Right hindlimb (tissue), 1 donor: ENCODE measurements at regions not wholly inside any gene's neighbourhood (a gene's known extent, or its start where the extent isn't known, plus 50 kb on each side); places are given as distances from the start of the nearest gene placed in this dataset.
"Not testable (repeated sequence)": the region's sequence is repeated elsewhere in the genome, so short reads cannot be mapped to it uniquely, and the experiment has no call there.

ENCODE experiments used
- DNase-seq: peaks from one replicate; pipeline ENCODE4 v3.0.0-alpha.2; 2018

DNA sequence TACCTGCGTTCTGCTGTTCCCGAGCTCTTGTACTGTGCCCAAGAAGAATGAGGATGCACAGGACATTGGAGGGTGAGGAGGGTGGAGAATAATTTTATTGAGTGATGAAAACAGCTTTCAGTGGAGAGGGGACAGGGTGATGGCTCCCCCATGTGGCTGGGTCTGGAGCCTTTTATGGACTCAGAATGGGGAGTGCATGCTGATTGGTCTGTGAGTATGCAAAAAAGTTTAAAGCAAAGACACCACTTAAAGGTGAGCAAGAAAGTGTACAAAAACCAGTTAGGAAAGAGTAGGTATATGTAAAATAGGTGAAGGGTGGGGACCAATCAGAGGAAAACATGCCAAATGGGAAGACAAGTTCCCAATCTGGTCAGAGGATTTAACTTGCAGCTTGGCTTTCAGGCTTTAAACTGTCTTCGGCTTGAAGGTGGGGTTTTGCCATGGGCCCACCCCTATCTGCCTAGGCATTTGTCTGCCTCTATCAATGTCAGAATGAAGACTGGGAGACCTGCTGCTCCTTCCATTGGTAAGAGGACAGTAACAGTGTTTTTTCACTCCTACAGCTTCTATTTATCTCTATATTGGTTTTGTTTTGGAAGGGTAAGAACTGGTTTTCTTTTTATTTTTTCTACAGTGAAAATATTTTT lies 118.0 kb upstream of the RAI14 start:
- no peak for DNase-seq

DNA sequence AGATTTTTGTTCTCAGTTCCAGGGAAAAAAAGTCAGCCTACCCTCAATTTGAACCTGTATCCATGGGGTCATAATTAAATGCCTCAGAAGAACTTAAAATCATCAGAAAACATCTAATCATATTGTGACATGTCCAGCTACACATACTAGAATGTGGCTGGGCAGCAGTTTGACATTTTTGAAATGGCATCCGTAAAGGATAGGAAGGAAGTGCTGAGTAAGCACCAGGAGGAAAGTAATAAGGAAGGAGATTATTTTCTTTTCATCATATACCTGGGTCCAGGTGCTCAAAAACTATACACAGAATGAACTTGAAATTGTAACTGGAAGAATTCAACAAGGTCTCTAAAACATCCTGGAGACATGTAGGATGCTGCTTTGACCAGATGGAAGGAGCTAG lies 116.9 kb upstream of the RAI14 start:
- DNase-seq: no peak

DNA sequence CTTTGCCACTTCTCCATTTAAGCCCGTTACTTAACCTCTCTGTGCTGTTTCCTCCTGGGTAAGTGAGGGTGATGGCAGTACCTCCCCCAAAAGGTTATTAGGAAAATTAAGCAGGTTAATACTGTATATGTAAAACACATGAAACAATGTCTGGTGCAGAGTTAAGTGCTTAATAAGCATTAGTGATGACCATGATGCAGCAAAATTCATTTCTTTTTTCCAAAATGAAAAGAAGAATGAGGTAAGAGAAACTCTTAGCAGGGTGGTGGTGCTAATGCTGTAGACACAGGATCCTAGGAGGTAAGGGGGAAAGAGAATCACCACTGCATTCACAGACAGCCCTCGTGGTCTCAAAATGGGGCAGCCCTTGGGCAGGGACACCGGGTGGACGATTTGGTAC lies 115.1 kb upstream of the RAI14 start:
- no peak for DNase-seq

DNA sequence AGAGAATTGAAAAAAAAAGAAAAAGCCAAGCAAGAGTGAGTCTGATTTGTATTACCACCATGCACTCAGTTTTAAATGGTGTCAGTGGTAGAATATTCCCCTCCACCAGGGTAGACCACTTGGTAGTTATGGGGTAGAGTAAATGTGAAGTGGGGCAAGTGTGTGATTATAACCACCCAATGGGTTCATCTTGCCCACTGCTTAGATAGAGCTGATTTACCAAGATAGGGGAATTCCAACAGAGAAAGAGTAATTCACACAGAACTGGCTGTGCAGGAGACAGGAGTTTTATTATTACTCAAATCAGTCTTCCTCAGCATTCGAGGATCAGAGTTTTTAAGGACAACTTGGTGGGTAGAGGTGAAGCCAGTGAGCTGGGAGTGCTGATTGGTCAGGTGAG lies 113.3 kb upstream of the RAI14 start:
- DNase-seq: no peak

DNA sequence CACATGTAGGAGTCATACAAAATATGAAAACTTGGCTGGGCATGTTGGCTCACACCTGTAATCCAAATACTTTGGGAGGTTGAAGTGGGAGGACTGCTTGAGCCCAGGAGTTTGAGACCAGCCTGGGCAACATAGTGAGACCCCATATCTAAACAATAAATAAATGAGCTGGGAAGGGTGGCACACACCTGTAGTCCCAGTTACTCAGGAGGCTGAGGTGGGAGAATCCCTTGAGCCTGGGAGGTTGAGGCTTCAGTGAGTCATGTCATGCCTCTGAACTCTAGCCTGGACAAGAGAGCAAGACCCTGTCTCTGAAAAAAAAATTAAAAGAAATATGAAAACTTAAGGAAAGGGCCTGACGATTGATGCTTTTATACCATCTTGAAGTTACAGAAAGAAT lies 112.4 kb upstream of the RAI14 start:
- DNase-seq: no peak

DNA sequence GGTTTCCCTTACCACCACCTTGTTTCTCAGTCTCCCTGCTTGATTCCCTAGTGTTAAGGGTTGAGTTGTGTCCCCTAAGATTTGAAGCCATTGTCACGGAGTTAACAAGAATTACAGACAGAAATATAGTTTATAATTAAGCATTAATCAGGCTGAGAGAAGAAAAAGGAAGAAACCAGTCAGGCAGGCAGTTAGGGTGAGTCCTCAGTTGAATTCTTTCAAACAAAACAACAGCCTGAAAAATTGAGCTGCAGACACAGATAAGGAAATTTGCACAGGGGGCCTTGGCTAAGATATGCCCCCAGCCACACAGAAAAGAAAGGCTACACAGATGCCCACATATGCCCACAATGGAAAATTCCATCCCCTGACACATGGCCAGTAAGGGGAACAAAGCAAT lies 111.7 kb upstream of the RAI14 start:
- DNase-seq: no peak

DNA sequence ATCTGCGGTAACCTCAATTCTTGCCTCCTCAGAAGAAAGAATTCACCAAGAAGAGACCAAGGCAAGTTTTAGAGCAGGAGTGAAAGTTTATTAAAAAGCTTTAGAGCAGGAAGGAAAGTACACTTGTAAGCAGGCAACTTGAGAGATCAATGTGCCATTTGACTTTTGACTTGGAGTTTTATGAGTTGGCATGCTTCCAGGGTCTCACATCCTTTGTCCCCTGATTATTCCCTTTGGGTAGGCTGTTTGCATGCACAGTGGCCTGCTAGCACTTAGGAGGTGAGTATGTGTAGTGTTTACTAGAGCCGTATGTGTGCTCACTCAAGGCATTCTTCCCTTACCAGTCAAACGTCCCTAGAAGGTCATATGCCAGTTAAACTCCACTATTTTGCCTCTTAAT lies 111.0 kb upstream of the RAI14 start:
- DNase-seq: no peak

DNA sequence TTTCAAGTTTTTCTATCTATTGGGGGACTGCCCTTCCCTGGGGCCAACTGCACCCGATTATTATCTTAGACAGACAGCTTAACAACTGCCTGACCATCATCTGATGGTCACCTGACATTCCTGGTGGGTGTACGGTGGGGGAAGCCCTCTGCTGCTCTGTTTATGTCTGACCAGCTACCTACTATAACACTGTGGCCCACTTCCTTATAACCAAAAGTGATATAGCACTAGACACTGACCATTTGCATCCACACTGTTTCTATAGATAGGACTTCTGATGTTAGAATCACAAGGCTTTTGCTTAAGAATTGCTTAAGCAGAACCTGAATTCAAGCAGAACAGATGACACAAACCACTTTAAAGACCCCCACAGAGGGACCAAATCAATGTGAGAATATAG lies 110.5 kb upstream of the RAI14 start:
- DNase-seq: no peak

DNA sequence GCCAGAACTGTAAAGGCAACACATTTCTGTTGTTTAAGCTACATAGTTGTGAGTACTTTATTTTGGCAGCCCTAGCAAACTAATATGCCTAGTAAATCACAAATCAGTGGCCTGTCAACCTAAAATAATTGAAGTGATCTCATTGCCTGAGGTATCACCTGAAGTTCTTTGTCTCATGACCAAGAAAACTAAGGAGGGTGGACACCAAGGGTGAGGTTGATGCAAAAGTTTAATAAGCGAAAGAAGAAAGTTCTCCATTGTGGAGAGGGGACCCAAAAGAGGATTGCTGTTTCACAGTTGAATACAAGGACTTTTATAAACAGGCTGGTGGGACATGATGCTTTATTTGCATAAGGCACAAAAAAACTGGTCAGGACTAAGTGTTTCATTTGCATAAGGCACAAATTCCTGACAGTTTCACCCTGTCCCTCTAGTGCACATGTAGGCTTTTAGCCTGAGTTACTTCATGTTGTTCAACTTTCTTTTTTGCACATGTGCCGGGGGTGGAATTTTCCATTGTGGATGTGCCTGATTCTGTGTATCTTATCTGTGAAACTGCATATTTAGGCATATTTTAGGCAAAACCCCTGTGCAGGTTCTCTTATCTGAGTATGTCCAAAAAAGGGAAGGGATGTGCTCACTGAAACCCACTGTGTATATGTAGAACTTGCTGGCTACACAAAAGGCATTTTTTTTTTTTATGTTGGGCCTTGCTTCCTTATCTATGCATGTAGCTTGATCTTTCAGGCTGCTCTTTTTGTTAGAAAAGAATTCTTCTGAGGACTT lies 108.6 kb upstream of the RAI14 start:
- no peak for DNase-seq

DNA sequence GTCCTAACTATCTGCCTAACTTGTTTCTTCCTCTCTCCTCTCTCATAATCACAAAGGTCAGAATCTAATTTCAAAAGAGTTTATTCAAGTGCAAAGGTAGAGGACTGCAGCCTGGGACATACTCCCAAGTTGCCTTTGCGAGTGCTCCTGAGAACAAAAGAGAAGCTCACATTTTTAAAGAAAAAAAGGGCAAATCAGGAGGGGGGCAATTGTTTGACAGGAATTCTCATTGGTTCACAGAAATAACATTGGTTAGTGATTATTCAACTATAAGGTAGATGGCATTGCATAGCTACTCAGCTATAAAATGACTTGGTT lies 108.1 kb upstream of the RAI14 start:
- no peak for DNase-seq

DNA sequence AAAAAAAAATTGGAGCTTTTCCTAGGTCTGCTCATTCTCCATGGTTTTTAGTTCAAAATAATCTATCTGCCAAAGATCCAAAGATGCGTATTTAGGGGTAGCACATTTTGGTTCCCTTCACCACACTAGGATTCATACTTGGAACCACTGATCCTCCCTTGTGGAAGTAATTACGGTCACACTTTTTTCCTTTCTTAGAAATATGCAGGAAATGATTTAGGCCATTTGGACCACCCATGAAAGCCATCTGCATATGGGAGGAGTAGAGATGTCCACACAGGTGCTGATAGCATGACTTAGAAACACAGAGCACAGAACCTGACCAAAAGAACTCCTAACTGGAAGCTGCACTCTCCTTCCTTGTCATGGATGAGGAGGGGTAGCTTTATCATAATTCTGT lies 105.9 kb upstream of the RAI14 start:
- DNase-seq: no peak

DNA sequence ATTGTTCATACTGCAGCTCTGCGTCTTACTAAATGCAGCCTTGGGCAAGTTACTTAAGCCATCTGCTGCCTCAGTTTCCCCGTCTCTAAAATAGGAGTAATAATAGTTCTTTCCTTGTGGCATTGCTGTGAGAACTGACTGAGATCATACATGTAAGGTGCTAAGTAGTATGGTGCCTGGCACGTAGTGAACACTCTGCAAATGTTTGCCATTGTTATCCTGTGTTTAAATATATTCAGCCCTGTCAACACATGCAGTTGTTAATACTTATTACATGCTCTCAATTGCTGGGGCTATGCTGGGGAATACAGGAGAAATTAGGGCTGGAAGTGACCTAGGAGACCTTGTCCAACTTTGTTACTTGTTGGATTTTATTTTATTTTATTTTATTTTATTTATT lies 105.2 kb upstream of the RAI14 start:
- DNase-seq: no peak

DNA sequence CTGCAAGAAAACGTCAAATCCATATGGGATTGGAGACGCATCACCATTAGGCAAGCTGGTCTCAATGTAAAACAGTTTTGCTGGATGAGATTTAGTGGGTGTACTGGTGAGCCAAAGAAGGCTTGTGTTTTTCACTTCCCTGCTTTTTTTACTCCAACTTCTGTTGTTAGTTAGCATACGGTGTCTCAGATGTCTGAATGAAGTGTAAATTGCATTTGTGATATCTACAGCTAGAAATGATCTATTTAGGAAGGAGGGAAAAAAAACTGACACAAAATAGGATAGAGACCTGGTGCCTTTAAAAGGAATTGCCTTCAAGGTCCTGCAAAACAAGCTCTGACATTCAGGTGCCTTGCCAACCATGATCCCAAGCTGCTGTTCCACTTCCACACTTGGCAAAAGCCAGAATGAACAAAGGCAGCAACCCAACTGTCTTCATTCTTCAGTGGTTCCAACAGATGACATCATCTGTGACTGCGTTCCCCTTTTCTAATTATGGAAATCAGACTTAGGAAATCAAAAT lies 104.2 kb upstream of the RAI14 start:
- DNase-seq: peak; percentile 69

DNA sequence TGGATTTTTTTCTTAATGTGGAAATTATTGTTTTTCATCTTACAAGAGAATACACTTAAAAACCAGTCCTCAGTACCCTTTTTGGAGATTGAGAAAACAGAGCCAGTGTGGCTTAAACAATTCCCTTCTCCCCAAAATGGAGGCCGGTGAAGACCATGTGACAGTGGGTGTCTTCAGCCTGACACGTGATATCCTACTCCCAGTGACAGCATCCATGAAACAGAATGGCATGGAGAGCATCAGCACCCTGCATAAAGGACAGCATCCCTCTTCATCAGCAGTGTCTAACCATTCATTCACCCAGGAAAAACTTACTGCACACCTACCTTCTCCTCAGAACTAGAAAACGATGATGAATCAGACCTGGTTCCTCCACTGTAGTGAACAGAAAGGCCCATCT lies 103.4 kb upstream of the RAI14 start:
- no peak for DNase-seq

DNA sequence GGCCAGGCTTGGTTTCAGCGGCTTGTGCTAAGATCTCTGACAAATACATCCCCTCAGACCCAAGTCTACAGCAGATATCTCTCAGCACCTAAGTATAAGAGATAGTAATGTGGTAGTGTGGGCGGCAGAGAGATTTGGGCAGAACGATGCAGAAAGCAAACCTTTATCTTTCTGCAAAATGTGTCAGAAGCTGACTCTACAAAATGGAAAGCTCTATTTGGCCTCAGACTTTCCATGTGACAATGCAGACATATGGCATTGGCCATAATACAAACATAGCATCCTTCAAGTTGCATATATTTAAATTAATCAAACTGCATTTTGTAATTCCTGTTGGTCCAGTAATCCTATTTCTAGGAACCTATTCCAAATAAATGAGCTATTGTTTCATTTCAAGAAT lies 102.5 kb upstream of the RAI14 start:
- no peak for DNase-seq

DNA sequence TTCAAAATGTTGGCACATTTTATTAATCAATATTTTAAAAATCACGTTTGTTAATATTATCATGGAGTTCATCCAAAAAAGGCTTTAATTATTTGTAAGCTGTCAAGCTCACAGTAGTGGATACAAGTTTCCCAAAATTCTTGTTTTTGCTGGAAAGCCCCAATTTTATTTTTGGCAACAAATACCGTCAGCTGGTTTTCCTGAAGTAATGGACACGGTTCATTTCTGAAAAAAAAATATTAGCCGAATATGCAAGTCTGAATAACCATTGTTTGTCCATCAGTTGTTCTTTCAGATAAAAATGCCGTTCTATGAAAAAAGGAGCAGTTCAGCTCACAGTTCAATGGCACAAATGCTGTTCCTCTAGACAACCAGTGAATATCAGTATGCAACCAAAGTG lies 101.5 kb upstream of the RAI14 start:
- DNase-seq: no peak

DNA sequence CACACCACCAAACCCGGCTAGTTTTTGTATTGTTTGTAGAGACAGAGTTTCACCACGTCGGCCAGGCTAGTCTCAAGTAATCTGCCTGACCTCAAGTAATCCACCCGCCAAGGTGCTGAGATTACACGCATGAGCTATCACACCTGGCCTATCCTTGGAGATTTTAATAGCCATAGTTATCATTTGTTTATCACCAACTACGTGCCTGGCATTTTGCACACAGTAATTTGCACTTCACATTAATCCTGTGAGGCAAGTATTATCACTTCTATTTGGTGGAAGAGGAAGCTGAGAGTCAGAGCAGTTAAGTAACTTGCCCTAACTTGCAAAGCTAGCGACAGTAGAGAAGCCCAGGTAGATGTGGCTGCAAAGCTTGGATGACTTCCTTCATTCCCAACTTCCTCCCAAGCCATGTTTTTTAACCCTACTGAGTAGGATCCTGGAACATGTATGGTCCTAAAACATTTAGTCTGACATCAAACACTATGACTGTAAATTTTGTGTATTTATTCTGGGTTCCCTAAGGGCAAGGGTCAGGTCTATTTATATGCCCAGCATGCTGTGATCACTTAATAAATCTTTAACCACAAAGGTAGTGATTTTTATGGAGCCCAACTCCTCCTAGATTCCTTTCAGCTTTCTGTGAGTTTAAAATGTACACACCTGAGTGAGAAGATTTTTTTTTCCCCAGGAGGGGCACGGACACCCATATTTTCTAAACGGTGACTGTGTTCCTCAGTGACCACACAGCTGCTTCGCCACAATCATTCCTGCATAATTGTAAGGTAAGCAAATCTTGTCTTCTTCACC lies 100.2 kb upstream of the RAI14 start:
- no peak for DNase-seq

DNA sequence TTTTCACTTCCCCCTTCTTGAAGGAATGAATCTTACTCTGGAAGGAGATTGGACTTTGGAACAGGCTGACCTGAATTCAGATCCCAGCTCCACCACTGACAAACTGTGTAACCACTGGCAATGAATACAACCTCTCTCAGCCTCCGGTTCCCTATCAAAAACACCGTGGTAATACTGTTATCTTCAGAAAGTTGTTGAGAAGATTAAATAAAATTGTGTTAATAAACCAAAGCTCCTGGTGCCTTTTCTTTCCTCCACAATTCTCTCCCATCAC lies 99.7 kb upstream of the RAI14 start:
- no peak for DNase-seq

DNA sequence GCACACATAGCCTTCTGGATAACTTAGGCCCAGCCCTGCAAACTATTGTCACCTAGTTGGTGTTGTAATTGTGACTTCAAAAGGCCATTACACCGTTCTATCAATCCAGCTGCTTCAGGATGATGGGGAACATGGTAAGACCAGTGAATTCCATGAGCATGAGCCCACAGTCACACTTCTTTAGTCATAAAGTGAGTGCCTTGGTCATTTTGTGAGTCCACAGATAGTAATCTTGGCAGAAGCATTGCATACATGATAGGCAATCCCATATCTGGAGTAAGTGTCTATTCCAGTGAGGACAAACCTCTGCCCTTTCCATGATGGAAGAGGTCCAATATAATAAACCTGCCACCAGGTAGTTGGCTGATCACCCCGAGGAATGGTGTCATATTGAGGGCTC lies 94.5 kb upstream of the RAI14 start:
- not testable (repeated sequence) for DNase-seq

DNA sequence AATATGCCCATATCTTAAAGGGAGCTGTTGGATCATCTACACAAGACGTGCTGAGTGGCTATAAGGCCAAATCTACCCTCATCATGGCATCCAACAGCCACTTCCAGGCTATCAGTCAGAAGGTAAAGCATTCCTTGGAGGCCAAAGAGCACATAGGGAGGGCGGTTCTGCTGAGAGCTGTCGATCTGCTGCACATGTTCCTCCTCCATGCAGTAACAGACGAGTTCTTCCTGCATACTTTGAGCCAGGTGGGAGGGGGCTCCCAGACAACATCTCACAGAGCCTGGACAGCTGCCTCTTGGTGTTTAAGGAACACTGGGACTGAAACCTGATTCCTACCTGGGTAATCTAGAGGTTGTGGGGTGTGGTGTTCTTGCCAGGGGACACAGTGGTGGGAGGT lies 93.3 kb upstream of the RAI14 start:
- no peak for DNase-seq

DNA sequence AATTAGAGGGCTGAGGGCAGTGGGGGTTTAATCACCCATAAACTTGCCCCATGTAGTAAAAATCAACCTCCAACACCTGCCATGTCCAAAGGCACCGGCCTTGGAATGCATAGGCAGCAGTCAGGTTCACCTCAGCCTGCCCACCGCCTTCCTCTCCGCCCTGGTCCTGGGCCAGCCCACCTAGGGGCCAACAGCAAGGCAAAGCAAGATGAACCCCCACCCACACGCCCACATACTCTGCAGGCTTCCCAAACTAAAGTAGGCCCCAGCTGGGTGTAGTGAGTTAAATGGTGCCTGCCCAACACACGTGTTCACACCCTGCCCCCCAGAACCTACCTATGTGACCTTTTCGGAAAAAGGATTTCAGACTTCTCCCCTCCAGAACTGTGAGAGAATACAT lies 92.9 kb upstream of the RAI14 start:
- DNase-seq: no peak

DNA sequence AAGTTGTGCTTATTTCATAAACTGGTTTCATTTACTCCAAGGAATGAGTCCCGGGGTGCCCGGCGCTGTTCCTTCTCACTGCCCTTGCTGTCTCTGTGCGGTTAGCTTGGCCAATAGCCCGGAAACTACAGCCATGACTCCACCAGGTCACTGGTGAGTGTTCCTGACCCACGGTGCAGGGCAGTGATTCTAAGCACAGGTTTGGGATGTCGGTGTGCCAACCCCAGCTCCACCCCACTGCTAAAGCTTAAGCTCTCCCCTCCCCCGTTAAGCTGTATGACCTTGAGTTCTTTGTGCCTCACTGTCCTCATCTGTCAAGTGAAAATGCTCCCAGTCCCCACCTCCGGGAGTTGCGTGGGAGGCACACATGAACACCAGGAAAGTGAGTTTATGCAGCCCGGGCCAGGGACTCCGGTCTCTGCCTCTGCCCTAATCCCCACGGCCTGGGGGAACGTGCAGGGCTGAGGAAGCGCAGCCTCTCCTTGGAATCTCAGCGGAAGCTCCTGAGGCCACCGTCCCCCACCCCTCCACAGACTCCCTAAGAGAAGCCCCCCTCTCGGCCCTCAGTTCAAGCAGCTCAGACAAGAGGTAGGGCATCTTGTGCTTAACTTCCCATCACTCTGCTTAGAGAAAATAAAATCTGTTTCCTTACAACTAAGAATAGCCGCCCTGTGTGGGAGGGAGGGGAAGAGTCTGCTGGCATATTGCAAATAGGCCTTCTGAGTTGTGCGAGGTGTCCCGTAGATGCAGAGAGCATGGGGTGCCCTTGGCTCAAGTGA lies 92.0 kb upstream of the RAI14 start:
- peak; percentile 44 for DNase-seq

DNA sequence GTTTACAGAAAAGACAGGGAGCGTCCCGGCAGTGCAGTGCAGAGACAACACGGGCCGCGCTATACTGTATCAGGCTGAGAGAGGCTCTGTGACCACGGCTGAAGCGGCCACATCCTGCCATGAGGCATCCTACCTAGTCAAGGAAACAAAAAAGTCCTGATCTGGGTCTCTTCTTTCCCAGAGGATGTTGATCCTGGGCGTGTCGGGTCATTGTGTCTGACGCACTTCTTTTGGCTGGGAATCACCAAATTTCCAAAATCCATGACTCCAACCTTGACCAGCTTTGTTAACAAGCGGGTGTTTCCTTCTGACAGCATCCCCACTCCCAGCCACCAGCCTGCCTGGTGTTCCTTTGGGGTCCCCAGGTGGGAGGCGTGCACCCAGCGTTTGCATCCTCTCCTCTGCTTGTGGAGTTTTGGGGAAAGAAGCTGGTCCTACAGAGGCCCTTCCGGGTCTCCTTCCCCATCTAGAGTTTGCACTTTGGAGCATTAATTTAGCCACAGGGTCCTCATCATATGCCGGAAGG lies 91.4 kb upstream of the RAI14 start:
- peak; percentile 20 for DNase-seq
